ENCODE measurements at regions not wholly inside any gene's neighbourhood (a gene's known extent, or its start where the extent isn't known, plus 50 kb on each side); places are given as distances from the start of the nearest gene placed in this dataset.

DNA sequence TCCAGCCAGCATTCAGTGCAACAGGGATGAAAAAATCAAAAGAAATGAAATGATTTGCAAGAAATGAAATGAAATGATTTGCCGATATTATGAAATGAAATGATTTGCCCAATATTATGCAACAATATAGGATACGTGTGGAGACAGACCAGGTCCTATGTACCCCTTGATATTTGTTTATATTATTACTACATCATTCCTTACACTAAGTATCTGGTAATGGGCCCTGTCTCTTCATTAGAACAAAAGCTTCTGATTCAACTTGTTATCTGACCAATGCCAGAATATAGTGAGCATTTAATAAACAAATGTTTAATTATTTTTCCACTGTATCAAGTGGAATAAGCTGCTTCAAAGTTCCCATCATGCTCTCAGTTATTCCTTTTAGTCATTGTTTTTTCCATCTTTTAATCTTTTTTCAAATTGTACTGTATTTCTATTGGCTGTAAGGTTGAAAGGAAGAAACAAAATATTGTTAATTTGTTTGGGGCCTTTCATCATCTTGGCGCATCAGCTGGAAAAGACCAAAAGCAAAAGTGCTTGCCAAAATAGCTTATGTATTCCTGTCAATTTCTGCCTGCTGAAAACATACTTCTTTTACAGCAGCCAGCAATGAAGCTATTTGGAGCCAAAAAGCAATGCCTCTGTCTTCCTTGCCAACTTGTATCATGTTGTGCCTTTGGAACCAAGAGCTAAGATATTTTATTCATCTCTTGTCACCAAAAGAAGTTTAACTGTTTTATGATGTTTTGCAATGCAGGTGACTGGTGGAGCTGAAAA is 2314.9 kb downstream of the LRRC4C start:
- DNase-seq (no peak), ATAC-seq (no peak)

DNA sequence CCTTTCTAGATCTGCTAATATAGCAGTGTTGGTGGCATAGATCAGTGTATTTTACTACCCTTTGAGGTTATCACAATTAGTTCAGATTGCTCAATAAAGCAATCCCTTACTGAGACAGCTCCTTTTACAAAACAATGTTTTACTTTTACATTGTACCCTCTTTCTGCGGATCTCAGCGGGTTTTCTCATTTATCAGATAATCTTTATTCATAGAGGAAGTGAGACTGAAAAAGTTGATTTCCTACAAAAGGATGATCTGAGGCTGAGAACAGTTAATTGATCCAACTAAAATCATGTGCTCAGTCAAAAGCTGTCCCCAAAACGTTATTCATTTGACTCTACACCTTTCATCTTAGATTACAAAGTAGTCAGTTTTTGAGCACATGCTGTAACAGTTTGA is 2319.9 kb downstream of the LRRC4C start:
- DNase-seq (no peak), ATAC-seq (no peak)

- no peak for ATAC-seq
- DNase-seq, result no peak
Observed at GRCh38 chr11:39120890-39121289, 2338.6 kb downstream of the LRRC4C start.

DNA sequence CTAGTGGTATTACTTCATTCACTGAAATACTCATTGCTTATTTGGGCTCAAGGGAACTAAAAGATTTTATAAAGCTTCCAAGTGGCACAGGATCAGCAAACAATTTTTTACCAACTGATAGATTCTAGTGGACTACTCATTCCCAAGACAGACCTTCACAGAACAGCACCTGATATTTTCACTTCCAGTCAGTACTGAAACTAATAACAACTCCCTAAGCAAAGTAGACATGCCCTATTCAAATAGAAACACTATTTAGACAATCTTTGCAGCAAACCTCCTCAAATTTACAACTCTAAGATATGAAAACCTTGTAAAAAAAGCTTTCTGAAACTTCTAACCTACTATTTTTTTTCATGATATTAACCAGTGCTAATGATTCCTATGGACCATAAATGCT is 2345.8 kb downstream of the LRRC4C start:
- DNase-seq (no peak), ATAC-seq (no peak)

DNA sequence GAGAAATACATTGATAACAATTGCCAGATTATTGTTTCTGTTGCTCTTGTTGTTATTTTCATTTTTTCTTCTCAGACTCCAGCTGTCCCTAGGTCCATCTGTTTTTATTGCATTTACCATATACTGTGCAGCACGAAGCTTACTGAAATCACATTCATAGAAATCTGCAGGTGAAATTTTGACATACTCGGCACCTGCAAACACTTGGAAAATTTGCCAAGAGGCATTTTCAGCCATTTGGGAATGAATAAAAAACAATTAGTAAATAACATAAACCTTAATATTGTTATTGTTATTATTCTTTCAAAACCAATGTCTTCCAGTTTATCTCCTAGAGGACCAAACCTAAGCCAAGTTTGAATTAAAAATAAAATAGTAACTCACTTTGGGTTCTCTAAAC is 2357.2 kb downstream of the LRRC4C start:
- ATAC-seq (no peak), DNase-seq (no peak)

DNA sequence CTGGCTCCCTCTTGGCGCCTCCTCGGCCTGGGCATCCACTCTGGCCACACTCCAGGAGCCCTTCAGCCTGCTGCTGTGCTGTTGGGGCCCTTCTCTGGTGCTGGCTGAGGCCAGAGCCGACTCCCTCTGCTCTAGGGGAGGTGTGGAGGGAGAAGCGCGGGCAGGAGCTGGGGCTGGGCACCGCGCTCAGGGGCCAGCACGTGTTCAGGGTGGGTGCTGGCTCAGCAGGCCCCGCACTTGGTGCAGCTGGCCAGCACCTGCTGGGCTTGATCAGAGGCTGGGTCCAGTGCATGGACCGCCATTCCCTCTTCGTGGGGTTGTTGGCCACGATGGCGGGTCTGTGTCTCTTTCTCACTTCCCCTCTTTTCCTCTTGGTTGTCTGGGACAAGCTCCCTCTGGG is 2381.0 kb downstream of the LRRC4C start:
- DNase-seq (no peak), ATAC-seq (no peak)

DNA sequence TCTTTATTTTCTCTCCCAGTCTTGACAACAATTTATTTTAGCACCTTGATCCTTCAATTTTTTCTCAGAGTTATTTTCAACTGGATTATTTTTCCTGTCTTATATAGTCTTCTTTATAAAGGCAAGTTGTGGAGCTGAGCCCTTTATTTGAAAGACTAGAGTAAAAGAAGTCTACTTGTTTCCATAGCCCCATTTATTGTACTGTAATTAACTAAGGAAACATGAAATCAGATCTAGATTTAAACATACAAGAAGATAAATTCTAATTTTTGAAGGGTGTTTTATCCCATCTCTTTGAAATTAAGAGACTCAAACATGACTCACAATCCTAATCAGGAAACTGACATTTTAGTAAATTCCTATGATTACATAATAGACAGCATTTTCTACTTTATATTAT is 2421.8 kb downstream of the LRRC4C start:
- ATAC-seq (no peak), DNase-seq (no peak)

DNA sequence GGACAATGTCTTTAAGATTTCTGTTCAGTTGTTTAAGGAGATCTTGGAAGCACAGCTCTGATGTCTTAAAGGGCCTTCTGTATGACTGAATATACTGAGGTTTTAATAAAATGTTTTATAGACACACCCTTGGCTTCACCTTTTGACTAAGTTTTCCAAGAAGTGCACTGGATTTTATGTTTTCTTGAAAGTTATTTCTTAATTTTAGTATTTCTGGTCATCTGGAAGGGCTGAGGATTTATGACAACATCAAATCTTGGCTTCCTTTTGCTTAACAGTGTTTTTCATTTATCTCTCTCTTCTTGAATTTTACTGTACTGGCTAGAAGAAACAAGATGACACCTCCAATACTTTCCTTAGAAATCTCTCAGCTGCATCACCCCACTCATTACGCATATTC is 2423.4 kb downstream of the LRRC4C start:
- DNase-seq (no peak), ATAC-seq (no peak)

DNA sequence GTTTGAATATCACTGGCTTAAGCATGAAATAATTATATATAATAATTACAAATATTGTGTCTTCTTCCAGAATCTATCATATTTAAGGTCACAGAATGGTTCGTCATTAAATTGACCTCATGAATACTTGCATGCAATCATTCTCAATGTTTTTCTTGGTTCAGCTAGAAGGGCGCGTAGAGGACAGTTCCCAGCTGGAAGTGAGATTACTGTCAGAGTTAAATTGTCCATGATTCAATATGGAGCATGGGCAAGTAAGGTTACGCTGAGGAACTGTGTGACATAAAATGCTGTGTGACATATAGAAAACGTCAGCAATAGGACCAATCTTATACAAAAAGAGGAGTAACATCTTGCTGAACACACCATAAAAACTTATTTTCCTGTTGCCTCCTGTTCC is 2423.5 kb upstream of the RAG2 start:
- DNase-seq, result no peak
- ATAC-seq, result no peak

GRCh38 chr11:39011797-39012196 is 2413.8 kb upstream of the RAG2 start:
- no peak for DNase-seq
- no peak for ATAC-seq

GRCh38 chr11:38990841-38991240 is 2392.8 kb upstream of the RAG2 start:
- no peak for DNase-seq
- ATAC-seq, result no peak

GRCh38 chr11:38990139-38990538 is 2392.1 kb upstream of the RAG2 start:
- no peak for ATAC-seq

GRCh38 chr11:38988908-38989307 is 2390.9 kb upstream of the RAG2 start:
- ATAC-seq, result no peak

More at GRCh38 chr11:38990139-38990538, 2392.1 kb upstream of the RAG2 start:
- DNase-seq, result no peak

DNA sequence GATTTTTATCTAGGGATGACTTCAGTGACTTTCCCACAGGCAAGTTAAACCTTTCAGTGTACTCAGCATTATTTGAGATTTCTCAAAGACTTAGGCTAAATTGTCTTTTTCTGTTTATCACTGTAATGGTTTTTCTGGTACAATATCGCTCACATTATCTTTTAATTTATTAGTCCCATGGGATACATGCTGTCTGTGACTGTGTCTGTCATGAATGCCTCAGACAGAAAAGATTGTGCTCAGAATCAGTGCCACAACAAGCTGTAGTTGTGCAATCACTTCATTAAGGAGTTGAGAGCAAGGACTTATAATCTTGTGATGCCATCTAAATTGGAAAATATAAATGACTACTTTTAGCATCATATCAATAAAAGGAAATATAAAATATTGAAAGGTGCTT is 2374.2 kb upstream of the RAG2 start:
- no peak for ATAC-seq

More at GRCh38 chr11:38988908-38989307, 2390.9 kb upstream of the RAG2 start:
- no peak for DNase-seq

DNA sequence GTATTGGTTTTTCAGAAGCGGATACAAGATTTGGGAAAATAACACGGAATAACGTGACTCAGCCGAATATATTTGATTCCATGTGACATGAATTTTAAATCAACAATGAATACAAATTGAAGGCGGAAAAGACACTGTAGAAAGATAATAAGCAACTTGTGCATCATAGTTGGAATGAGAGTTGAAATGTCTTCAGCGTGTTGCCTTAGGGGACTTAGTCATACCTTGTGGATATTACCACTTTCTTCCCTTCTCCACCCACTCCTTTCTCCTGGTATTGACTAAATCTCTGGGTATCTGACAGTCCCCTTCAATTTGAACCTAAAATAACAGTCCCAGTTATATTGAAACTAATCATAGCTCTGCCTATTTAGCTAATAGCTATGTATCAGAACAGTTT is 2373.1 kb upstream of the RAG2 start:
- ATAC-seq (no peak), DNase-seq (no peak)

More for the DNA sequence above, 2374.2 kb upstream of the RAG2 start:
- DNase-seq, result no peak

DNA sequence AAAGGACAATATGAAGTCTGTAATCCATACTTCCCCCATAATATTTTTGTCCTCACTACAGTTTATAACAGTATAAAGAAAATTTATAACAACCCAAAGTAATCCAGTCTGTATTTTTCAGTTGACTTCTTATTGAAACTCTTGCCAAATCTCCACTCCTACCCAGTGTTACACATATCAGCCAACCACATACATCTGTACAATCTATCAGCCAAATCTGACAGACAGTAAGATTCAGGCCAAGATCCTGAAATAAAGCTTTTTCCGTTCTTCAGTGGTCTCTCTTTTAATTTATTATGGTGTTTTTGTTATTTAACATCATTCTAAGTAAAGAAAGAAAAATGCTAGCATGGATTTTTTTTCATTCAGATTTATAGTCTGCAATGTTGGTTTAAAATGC is 2370.9 kb upstream of the RAG2 start:
- ATAC-seq, result no peak
- no peak for DNase-seq

DNA sequence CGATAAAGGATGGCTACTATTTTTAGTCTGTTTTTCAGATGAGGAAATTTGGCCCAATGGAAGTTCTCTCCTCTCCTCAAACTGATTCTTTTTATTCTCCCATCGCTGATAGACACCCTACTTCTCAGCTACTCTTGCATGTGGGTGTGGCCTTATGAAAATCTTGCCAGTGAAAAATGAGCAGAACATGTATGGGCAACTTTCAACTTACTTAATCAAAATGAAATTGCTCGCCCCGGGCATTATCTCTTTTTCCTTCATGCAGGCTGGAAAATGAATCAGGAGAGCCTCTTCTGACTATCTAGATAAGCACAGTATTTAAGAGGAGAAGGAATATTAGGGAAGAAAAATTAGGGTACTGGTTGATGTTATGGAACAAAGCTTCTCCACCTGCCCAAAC is 2354.7 kb upstream of the RAG2 start:
- no peak for ATAC-seq
- DNase-seq, result no peak

DNA sequence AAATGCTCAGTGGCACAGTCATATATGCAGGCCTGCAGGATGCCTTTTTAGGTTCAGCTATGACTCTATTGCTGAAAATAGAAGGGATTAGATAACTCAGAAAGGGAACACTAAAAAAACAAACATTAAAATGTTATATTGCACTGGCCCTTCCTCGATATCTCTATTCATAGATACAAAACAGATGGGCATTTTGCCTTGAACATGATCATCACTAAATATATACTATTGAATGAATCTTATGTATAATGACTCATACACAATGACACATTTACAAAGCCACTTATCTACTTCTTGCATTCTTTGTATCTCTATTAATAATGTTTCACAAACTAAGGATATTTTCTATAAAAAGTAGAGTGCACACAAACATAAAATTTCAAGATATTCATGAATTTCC is 2352.8 kb upstream of the RAG2 start:
- DNase-seq (no peak), ATAC-seq (no peak)

GRCh38 chr11:38948392-38948791 is 2350.4 kb upstream of the RAG2 start:
- DNase-seq, result no peak
- no peak for ATAC-seq

DNA sequence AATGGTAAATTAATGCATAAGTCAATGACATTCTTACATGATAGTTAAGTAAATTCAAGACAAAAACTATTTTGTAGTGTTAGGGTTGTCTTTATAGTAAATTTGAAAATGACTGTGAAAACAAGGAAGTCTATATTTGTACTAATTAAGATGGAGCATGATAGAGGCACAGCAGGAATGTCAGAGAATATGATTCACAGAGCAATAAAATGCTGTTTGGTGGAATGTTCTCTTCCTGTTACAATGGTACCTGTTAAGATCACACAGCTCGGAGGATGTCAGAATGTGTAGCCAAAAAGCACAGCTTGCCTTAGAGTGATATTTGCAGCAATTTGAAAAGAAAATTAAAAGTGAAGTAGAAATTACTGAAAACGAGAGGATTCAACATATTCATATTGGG is 2339.7 kb upstream of the RAG2 start:
- ATAC-seq (no peak), DNase-seq (no peak)

- ATAC-seq (no peak), DNase-seq (no peak)
Observed at GRCh38 chr11:38935941-38936340, 2337.9 kb upstream of the RAG2 start.

GRCh38 chr11:38927993-38928392 is 2330.0 kb upstream of the RAG2 start:
- DNase-seq, result no peak

GRCh38 chr11:38924644-38925043 is 2326.6 kb upstream of the RAG2 start:
- DNase-seq (no peak), ATAC-seq (no peak)

More at GRCh38 chr11:38927993-38928392, 2330.0 kb upstream of the RAG2 start:
- no peak for ATAC-seq

- no peak for ATAC-seq
Observed at GRCh38 chr11:38900211-38900610, 2302.2 kb upstream of the RAG2 start.

More at GRCh38 chr11:38900211-38900610, 2302.2 kb upstream of the RAG2 start:
- DNase-seq, result no peak

Data from stimulated activated naive CD8-positive, alpha-beta T cell treated with anti-CD3 and anti-CD28 coated beads, Interleukin-15, Interleukin-2, amounts not matched to agents 100 U/mL and 50 U/mL, for 24 hours (primary cell).